Naive thymus-derived CD4-positive, alpha-beta T cell (primary cell): ENCODE measurements at regions not wholly inside any gene's neighbourhood (a gene's known extent, or its start where the extent isn't known, plus 50 kb on each side); places are given as distances from the start of the nearest gene placed in this dataset.

Experiments
- ATAC-seq: fragments of 150-1000 bp; cut with Tn5 transposase; 2 replicates; pipeline ENCODE4 v1.10.0; 2021; ENCODE audit warnings: mild to moderate bottlenecking, moderate library complexity
- CTCF ChIA-PET: fragments of 350-600 bp; sonication (Branson Sonifier 250); formaldehyde crosslinking; loops from one replicate; lab custom pipeline; 2021; ENCODE audit warnings: antibody characterized with exemption; lab: Charles Lee
- POLR2A ChIA-PET: fragments of 350-600 bp; sonication (Branson Sonifier 250); formaldehyde crosslinking; loops from one replicate; lab custom pipeline; 2021; ENCODE audit warnings: antibody characterized with exemption, inconsistent platforms; lab: Charles Lee
- DNase-seq, 9 donors: peaks; one replicate each; pipeline versions ENCODE4 v3.0.0 to v3.0.0-alpha.2; 2020 to 2022; ENCODE audit warnings: mixed read lengths in 1 of 9
- H3K27ac ChIP-seq: one replicate; pipeline ENCODE4 v1.7.0; 2013; ENCODE audit warnings: mild to moderate bottlenecking, low read depth, low read length, moderate library complexity
- H3K27me3 ChIP-seq, 2 donors: one replicate each; pipeline ENCODE4 v1.7.0; 2013; ENCODE audit warnings: low read length in 2 of 2, mild to moderate bottlenecking in 2 of 2, moderate library complexity in 2 of 2; ENCODE audit not compliant: control insufficient read depth in 2 of 2, insufficient read depth in 2 of 2
- H3K36me3 ChIP-seq, 3 experiments: 1 replicate in 2 of 3; 2 replicates in 1 of 3; pipeline ENCODE4 v1.7.0; 2013; ENCODE audit warnings: low read length in 3 of 3, mild to moderate bottlenecking in 3 of 3, moderate library complexity in 1 of 3; ENCODE audit not compliant: insufficient read depth in 3 of 3, control insufficient read depth in 2 of 3
- H3K4me1 ChIP-seq, 2 donors: one replicate each; pipeline ENCODE4 v1.7.0; 2013; ENCODE audit warnings: low read length in 2 of 2, mild to moderate bottlenecking in 2 of 2, moderate library complexity in 1 of 2; ENCODE audit not compliant: control insufficient read depth in 2 of 2, insufficient read depth in 2 of 2
- H3K4me3 ChIP-seq: 2 replicates; pipeline ENCODE4 v1.7.0; 2013; ENCODE audit warnings: mild to moderate bottlenecking, low read length
- H3K9me3 ChIP-seq, 3 experiments: 1 replicate in 2 of 3; 2 replicates in 1 of 3; pipeline ENCODE4 v1.7.0; 2013; ENCODE audit warnings: low read length in 3 of 3; ENCODE audit not compliant: control insufficient read depth in 2 of 3
- H3K27ac Mint-ChIP-seq, 9 donors: one replicate each; pipeline ENCODE4 v1.8.0; 2020 to 2022; ENCODE audit warnings: mixed read lengths in 9 of 9, mild to moderate bottlenecking in 8 of 9, moderate library complexity in 5 of 9, inconsistent platforms in 2 of 9
- H3K27me3 Mint-ChIP-seq, 5 donors: one replicate each; pipeline ENCODE4 v1.8.0; 2021 to 2022; ENCODE audit warnings: mixed read lengths in 5 of 5, mild to moderate bottlenecking in 1 of 5
- H3K36me3 Mint-ChIP-seq, 5 donors: one replicate each; pipeline ENCODE4 v1.8.0; 2020 to 2022; ENCODE audit warnings: mixed read lengths in 5 of 5, mild to moderate bottlenecking in 3 of 5, inconsistent platforms in 1 of 5
- H3K4me1 Mint-ChIP-seq, 7 donors: one replicate each; pipeline ENCODE4 v1.8.0; 2020 to 2022; ENCODE audit warnings: mixed read lengths in 7 of 7, mild to moderate bottlenecking in 3 of 7, inconsistent platforms in 1 of 7
- H3K4me3 Mint-ChIP-seq, 10 donors: one replicate each; pipeline ENCODE4 v1.8.0; 2020 to 2022; ENCODE audit warnings: mild to moderate bottlenecking in 10 of 10, mixed read lengths in 10 of 10, moderate library complexity in 6 of 10, inconsistent platforms in 2 of 10
- H3K9me3 Mint-ChIP-seq, 11 donors: one replicate each; pipeline ENCODE4 v1.8.0; 2020 to 2022; ENCODE audit warnings: mixed read lengths in 11 of 11, mild to moderate bottlenecking in 4 of 11, inconsistent platforms in 1 of 11, moderate library complexity in 1 of 11
- intact Hi-C, 2 donors: fragments of 100-400 bp; cut with micrococcal nuclease; formaldehyde crosslinking; loops; one replicate each; pipeline ENCODE4 v1.15.1; 2023

DNA sequence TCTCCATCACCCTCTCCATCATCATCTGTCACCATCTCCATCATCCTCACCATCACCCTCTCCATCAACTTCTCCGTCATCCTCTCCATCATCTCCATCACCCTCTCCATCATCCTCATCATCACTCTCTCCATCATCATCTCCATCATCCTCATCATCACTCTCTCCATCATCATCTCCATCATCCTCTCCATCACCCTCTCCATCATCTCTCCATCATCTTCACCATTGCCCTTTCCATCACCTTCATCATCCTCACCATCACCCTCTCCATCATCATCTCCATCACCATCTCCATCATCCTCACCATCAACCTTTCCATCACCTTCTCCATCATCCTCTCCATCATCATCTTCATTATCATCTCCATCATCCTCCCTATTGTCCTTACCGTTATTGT lies 565.5 kb upstream of the SGCD start:
- ChIA-PET CTCF (no interaction called here), POLR2A (no interaction called here)
- Mint-ChIP-seq H3K27ac (peak overlapping the region in 1 of 9 donors; percentile 66), H3K4me3 (no peak overlapping the region), H3K4me1 (peaks cover 0 to 7% (median 0%) of the 10 kb centered on the region in 7 donors), H3K36me3 (peaks cover 0 to 6% (median 5%) of the 10 kb centered on the region in 5 donors), H3K27me3 (peaks cover 0 to under 1% (median 0%) of the 10 kb centered on the region in 5 donors), H3K9me3 (peaks cover 8 to 22% (median 16%) of the 10 kb centered on the region in 11 donors)
- Histone ChIP-seq H3K27ac (no peak overlapping the region), H3K27me3 (no peaks in the 10 kb centered on the region), H3K4me1 (peaks cover 0 to 7% of the 10 kb centered on the region in 2 donors), H3K9me3 (peaks cover 0 to 6% (median 0%) of the 10 kb centered on the region in 3 experiments), H3K4me3 (no peak overlapping the region), H3K36me3 (no peaks in the 10 kb centered on the region)
- intact Hi-C loops: no loop called here
- no peak for DNase-seq
- no peak for ATAC-seq

DNA sequence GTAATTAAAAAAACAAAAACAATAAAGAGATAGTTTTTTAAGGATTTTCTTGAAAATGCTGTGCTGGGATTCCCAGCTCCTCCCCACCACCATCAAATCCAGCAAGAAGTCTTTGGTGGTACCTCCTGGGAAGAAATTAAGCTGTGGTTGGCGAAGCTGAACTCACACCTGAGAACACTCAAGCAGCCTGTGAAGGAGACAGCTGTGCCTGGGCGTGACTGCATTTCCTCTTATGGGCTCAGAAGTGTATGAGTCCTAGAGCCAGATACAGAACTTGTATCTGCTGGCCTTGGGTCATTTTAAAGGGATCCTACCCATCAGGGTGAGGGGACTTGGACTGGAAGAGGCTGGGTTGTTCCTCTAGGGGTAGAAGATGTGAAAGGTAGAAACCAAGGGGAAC lies 561.2 kb upstream of the SGCD start:
- Histone ChIP-seq H3K4me3 (no peak overlapping the region), H3K27ac (no peak overlapping the region), H3K27me3 (no peaks in the 10 kb centered on the region), H3K36me3 (no peaks in the 10 kb centered on the region), H3K9me3 (peaks cover 0 to 6% (median 0%) of the 10 kb centered on the region in 3 experiments), H3K4me1 (peaks cover 0 to 25% of the 10 kb centered on the region in 2 donors)
- DNase-seq (no peak), ATAC-seq (no peak)
- Mint-ChIP-seq H3K9me3 (peaks cover 6 to 16% (median 11%) of the 10 kb centered on the region in 11 donors), H3K4me1 (peaks cover 0 to 7% (median 0%) of the 10 kb centered on the region in 7 donors), H3K4me3 (no peak overlapping the region), H3K36me3 (peaks cover 0 to 6% (median 5%) of the 10 kb centered on the region in 5 donors), H3K27me3 (peaks cover 0 to 19% (median 3%) of the 10 kb centered on the region in 5 donors), H3K27ac (no peak overlapping the region)
- intact Hi-C loops: no loop called here
- ChIA-PET CTCF (no interaction called here), POLR2A (no interaction called here)

DNA sequence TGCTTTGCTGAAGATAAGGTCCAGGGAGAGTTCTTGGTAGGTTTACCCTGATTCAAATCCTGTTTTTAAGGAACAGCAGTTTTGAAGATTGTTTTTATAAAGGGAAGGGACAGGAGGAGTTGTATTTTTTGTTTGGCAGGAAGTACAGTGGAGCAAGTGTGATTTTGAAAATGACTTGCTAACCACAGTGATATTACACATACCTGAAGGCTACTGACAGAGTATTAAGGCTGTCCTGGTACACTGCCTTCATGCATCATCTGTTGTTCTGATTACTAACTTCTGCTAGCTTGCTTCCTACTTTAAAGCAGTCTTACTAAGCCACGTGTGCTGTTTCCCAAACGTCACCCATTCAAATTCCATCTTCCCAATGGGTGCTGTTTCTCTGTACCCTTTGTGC lies 559.5 kb upstream of the SGCD start:
- H3K27ac Mint-ChIP-seq: no peak overlapping the region
- H3K4me1 ChIP-seq: peaks cover 0 to 30% of the 10 kb centered on the region in 2 donors
- H3K27me3 Mint-ChIP-seq: peaks cover 0 to 19% (median 5%) of the 10 kb centered on the region in 5 donors
- no peaks in the 10 kb centered on the region for H3K4me1 Mint-ChIP-seq
- intact Hi-C loops: no loop called here
- H3K4me3 Mint-ChIP-seq: no peak overlapping the region
- ChIA-PET POLR2A (no interaction called here), CTCF (no interaction called here)
- H3K4me3 ChIP-seq: no peak overlapping the region
- no peaks in the 10 kb centered on the region for H3K9me3 ChIP-seq
- no peaks in the 10 kb centered on the region for H3K27me3 ChIP-seq
- DNase-seq (no peak), ATAC-seq (peak; percentile 76)
- no peak overlapping the region for H3K27ac ChIP-seq
- no peaks in the 10 kb centered on the region for H3K36me3 Mint-ChIP-seq
- H3K9me3 Mint-ChIP-seq: peaks cover 0 to 9% (median 4%) of the 10 kb centered on the region in 11 donors
- H3K36me3 ChIP-seq: no peaks in the 10 kb centered on the region

DNA sequence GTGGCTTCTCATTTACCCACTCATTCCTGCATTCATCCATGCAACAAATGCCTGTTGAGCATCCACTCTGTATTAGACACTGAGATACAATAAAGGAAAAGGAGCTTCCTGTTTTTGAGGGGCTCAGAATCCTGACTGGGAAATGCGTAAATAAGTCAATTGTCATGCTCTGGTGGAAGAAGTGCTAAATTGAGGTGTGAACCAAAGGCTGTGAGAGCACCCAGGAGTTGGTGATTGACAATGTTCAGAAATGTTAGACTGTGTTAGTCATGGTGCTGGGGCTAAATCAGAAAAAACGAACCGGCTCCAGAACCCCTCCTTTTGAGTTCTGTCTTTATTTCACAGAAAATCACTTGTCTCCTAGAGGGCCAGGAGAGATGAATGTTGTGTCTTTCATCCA lies 558.6 kb upstream of the SGCD start:
- ChIA-PET CTCF (no interaction called here), POLR2A (no interaction called here)
- Histone ChIP-seq H3K9me3 (no peaks in the 10 kb centered on the region), H3K4me1 (peaks cover 0 to 32% of the 10 kb centered on the region in 2 donors), H3K36me3 (no peaks in the 10 kb centered on the region), H3K4me3 (no peak overlapping the region), H3K27me3 (no peaks in the 10 kb centered on the region), H3K27ac (no peak overlapping the region)
- no peak overlapping the region for H3K27ac Mint-ChIP-seq
- no peaks in the 10 kb centered on the region for H3K36me3 Mint-ChIP-seq
- intact Hi-C loops: no loop called here
- H3K4me3 Mint-ChIP-seq: no peak overlapping the region
- H3K9me3 Mint-ChIP-seq: peaks cover 0 to 9% (median 3%) of the 10 kb centered on the region in 11 donors
- DNase-seq: no peak
- no peaks in the 10 kb centered on the region for H3K4me1 Mint-ChIP-seq
- ATAC-seq: peak; percentile 49
- peaks cover 0 to 19% (median 5%) of the 10 kb centered on the region in 5 donors for H3K27me3 Mint-ChIP-seq

DNA sequence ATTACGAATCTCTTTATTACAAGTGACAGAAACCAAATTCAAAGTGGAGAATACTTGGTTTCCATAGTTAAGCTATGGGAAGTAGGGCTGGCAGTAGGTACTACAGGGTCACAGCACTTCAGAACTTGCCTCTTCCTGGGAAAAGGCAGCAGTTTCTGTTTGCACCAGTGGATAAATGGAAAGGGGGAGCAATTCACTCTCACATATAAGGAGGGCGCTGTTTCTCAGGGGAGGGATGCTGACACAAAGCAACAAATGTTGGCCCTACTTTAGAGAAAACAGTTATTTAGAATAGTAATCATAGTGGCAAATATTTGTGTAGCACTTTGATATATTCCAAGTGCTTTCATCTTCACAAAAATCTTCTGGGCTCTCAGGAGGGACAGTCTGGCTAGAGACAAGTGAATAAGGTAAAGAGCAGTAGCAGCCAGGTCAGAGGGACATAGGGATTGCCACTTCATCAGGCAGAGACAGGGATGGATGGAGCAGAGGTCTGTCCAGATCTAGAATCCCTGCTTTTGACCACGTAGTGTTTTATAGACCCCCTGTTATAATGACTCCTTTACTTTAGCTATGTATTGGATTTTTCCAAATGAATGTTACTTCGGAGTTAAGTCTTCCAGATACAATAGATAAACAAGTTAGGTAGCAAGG lies 554.8 kb upstream of the SGCD start:
- Mint-ChIP-seq H3K4me3 (no peak overlapping the region), H3K36me3 (no peaks in the 10 kb centered on the region), H3K4me1 (peaks cover 0 to 3% (median 0%) of the 10 kb centered on the region in 7 donors), H3K27me3 (peaks cover 0 to 23% (median 5%) of the 10 kb centered on the region in 5 donors), H3K27ac (no peak overlapping the region), H3K9me3 (peaks cover 0 to 3% (median 0%) of the 10 kb centered on the region in 11 donors)
- no peak overlapping the region for H3K4me3 ChIP-seq
- no peak overlapping the region for H3K27ac ChIP-seq
- ChIA-PET POLR2A (no interaction called here), CTCF (no interaction called here)
- no peaks in the 10 kb centered on the region for H3K27me3 ChIP-seq
- ATAC-seq (no peak), DNase-seq (no peak)
- intact Hi-C loops: no loop called here
- H3K4me1 ChIP-seq: peaks cover 0 to 19% of the 10 kb centered on the region in 2 donors
- no peaks in the 10 kb centered on the region for H3K9me3 ChIP-seq
- H3K36me3 ChIP-seq: no peaks in the 10 kb centered on the region

DNA sequence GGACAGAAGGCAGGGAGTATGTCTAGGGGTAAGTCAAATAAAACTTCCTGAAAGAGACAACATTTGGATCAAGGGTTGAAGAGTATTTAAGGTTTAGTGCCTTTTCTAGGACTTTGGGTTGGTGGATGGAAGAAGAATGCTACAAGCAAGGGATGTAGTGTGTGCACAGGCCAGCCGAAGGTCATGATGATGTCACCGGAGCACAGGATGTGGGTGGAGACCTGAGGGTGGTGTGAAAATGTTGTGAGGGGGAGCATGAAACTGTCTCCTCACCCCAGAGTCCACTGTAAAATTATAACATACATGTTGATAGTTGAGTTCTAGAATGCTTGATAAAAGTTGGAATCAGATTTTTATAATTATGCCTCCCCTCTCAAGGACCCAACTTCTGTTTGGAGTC lies 553.3 kb upstream of the SGCD start:
- Mint-ChIP-seq H3K9me3 (peaks cover 0 to 2% (median 0%) of the 10 kb centered on the region in 11 donors), H3K27me3 (peaks cover 0 to 25% (median 5%) of the 10 kb centered on the region in 5 donors), H3K4me3 (no peak overlapping the region), H3K4me1 (peaks cover 0 to 3% (median 0%) of the 10 kb centered on the region in 7 donors), H3K27ac (no peak overlapping the region), H3K36me3 (no peaks in the 10 kb centered on the region)
- intact Hi-C loops: no loop called here
- DNase-seq (no peak), ATAC-seq (peak; percentile 72)
- POLR2A ChIA-PET: no interaction called here
- no peaks in the 10 kb centered on the region for H3K9me3 ChIP-seq
- CTCF ChIA-PET: no interaction called here
- H3K36me3 ChIP-seq: no peaks in the 10 kb centered on the region
- no peaks in the 10 kb centered on the region for H3K27me3 ChIP-seq
- peaks cover 0 to 16% of the 10 kb centered on the region in 2 donors for H3K4me1 ChIP-seq
- no peak overlapping the region for H3K4me3 ChIP-seq
- H3K27ac ChIP-seq: no peak overlapping the region

DNA sequence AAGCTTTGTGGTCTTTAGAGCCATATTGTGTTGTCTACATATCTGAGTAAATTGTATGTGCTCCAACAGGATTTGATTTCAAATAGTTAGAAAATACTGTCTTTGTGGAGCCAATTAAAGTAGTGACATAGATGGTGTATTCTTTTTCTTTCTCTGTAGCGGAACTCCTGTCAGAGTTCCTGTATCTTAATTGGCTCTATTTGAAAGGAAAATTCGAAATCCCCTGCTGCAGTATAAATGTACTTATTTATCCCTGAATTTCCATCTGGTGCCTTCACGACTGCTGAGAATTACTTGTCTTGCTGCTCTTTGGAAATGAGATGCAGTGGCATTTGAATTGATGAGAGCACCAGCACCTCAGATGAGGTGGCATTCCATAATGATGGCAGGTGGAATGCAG lies 546.7 kb upstream of the SGCD start:
- Histone ChIP-seq H3K4me3 (no peak overlapping the region), H3K27ac (no peak overlapping the region), H3K27me3 (no peaks in the 10 kb centered on the region), H3K4me1 (no peaks in the 10 kb centered on the region), H3K9me3 (no peaks in the 10 kb centered on the region), H3K36me3 (no peaks in the 10 kb centered on the region)
- intact Hi-C loops: no loop called here
- H3K36me3 Mint-ChIP-seq: no peaks in the 10 kb centered on the region
- no peak overlapping the region for H3K4me3 Mint-ChIP-seq
- ChIA-PET CTCF (no interaction called here), POLR2A (no interaction called here)
- H3K27ac Mint-ChIP-seq: no peak overlapping the region
- no peak for DNase-seq
- peaks cover 0 to 34% (median 10%) of the 10 kb centered on the region in 5 donors for H3K27me3 Mint-ChIP-seq
- no peak for ATAC-seq
- H3K4me1 Mint-ChIP-seq: no peaks in the 10 kb centered on the region
- H3K9me3 Mint-ChIP-seq: peaks cover 0 to 5% (median 0%) of the 10 kb centered on the region in 11 donors
